ENCODE measurements at regions not wholly inside any gene's neighbourhood (a gene's known extent, or its start where the extent isn't known, plus 50 kb on each side); places are given as distances from the start of the nearest gene placed in this dataset.

DNA sequence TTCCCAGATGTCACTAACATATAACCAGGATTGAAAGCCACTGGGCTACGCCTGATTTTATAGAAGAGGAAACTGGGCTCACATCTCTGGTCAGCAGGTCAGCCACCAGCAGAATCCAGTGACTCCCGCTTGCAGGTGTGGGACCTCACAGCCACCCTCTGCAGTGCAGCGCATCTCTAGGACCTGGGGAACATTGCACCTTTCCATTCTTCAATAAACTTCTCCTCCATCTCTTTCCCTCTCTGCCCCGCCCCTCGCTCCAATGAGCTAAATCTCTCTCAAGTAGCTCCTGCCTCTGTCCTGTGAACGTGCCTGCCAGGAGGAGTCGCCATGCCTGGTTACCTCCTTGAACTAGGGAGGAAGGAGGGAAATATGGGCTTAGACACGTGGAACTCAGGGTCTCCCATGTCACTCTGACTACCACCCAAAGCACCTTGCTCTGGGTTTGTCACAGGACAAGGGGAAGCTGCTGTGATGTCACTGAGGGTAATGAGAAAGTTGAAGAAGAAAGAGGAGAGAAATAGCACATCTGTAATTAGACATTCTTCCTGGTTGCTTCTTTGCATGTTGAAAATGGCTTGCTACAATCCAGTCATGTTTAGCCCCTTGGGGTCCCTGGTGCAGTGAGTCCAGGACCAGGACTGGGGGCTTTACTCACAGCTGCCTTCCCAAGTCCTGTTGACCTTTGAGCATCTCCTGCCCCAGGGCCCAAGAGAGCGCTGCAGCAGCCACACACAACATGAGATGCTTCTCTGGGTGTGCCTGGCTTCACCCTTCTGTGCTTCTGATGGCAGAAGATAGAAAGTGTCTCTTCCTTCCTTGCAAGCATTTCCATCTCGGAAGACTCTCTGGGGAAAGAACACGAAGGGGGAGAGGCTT is 469.4 kb downstream of the PREX1 start:
- DNase-seq (ENCODE audit: low read depth): no peak

DNA sequence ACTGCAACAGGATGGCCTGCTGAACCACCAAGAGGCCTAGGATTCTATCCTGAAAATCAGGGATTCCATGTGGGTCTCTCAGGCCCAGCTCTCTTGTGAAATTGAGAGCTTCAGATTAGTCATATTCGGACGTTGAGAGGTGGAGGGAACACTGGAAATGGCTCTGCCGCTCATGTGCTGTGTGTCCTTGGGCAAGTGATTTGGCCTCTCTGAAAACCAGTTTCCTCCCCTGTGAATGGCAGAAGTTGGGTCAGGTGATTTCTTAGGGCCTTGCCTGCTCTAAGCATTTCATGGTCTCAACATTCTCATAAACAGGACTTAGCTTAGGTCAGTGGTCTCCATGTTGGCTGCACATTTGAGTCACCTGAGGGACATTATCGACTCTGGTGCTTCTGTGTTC is 470.1 kb downstream of the PREX1 start:
- no peak for DNase-seq (ENCODE audit: low read depth)

DNA sequence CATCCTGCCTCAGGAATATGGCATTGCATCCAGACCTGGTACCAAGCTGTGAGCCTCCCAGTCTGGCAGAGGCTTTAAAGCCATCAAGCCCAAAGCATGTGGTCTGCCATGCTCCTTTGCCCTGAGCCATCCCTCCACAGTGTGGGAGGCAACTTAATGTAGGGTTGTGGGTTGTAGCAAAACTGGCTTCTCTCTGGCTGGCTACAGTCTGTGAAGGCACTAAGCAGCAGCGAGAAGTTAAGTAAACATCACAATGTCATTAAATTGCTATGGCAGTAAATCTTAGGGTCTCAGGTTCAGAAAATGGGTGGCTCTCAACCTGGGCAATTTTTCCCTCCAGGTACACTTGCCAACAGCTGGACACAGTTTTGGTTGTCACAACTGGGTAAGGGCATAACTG is 472.9 kb downstream of the PREX1 start:
- DNase-seq (ENCODE audit: low read depth): no peak

DNA sequence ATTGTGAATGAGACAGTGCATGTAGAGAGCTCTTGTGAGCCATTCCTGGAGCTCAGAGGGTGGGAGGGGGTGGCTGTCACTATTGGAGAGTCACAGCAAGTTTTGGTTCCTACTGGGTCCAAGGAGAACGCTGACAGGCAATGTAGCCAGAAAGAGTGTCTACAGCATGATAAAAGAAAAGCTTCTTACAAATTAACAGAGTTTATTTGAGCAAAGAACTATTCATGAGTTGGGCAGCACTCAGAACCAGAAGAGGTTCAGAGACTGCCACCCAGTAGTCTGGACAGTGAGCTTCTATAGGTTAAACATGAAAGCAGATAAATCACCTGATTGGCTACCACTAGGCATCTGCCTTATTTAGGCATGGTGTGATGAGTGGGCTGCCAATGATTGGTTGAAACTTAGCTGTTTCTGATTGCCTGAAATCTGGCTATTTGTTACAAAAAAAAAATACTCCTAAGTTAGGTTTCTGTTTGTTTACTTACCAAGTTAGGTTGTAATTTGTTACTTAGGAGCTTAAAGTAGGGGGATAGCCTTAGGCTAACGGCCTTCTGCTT is 473.4 kb downstream of the PREX1 start:
- DNase-seq (ENCODE audit: low read depth): no peak

DNA sequence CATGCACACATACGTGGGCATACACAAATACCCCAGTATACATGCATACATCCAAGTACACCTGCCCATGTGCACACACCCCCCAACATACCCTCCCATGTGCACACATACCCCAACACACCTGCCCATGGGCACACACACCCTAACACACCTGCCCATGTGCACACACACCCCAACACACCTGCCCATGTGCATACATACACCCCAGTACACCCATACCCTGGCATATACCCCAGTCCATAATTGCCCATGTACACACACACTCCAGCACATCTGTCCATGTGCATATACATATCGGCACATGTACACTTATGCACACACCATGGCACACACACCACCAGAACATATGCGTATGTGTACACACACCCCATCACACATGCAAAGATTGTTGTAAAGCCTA is 475.2 kb downstream of the PREX1 start:
- DNase-seq (ENCODE audit: low read depth): no peak

DNA sequence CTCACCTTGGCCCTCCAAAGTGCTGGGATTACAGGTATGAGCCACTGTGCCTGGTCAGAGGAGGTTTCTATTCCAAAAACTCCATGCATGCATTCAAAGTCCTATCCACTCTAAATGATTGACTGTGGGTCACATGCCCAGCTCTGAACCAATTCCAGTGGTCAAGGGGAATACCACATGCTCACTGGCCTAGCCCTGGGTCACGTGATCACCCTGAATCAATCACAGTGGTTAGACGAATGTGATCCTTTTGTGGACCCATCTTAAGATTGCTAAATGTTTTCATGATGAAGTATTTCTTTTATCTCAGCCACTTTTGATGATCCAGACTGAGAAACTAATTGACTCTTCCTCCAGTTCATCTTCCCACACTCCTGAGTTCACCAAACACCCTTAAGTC is 475.8 kb downstream of the PREX1 start:
- DNase-seq (ENCODE audit: low read depth): no peak

DNA sequence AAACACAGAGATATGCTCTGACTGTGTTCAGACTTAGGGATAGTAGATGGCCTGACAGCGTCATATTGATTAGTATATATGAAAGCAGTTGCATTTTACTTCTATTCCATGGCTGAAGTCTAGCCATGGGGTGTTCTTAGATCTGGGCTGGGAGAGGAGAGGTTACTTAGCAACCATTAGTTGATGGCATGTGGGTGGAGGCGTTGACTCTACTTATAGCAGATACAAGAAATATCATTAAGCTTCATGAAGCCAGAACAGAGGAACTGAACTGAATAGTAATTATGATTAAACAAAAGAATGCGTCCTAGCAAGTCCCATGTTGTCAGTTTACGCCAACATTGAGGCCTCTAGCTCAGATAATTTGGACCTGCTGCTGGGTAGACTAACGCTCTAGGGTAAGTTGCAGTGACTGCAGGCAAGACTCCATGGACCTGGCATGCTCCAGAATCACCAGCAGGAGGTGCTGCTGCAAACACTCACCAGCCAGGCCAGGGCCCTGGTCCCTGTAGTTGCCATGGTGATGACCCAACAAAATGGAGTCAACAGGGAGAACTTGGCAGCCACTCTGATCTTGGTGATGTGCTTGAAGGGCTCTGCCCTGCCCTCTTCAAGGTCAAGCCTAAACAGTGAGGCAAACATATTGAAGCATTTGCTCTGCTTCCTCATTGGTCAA is 477.3 kb downstream of the PREX1 start:
- no peak for DNase-seq (ENCODE audit: low read depth)

DNA sequence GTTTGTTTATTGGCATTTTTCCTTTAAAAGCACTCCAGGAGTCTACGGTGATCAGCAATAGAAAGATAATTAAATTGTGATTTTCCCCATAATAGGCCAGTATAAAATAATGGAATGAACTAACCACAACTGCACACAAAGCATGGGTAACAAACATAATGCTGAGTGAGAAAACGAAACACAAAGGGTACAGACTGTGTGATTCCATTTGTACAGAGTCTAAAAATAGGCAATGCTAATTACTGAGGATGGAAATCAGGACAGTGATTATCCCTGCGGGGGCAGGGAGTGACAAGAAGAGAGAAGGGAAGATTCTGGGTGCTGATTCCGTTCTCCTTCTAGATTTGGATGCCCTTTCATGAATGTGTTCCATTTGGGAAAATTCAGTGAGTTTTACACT is 478.1 kb downstream of the PREX1 start:
- DNase-seq (ENCODE audit: low read depth): no peak

DNA sequence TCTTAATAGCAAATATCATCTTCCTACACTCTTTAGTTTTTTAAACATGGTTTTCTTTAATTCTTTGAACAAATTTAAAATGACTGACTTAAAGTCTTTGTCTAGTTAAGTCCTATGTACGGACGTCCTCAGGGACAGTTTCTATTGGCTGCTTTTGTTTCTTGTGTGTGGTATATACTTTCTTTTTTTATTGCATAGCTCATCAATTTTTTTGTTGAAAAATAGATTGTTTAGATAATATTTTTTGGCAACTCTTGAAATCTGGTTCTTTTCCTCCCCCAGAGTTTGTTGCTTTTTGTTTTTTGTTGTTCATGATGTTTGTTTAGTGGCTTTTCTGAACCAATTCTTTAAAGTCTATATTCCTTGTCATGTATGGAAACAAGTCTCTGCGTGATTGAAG is 479.8 kb downstream of the PREX1 start:
- DNase-seq (ENCODE audit: low read depth): no peak

DNA sequence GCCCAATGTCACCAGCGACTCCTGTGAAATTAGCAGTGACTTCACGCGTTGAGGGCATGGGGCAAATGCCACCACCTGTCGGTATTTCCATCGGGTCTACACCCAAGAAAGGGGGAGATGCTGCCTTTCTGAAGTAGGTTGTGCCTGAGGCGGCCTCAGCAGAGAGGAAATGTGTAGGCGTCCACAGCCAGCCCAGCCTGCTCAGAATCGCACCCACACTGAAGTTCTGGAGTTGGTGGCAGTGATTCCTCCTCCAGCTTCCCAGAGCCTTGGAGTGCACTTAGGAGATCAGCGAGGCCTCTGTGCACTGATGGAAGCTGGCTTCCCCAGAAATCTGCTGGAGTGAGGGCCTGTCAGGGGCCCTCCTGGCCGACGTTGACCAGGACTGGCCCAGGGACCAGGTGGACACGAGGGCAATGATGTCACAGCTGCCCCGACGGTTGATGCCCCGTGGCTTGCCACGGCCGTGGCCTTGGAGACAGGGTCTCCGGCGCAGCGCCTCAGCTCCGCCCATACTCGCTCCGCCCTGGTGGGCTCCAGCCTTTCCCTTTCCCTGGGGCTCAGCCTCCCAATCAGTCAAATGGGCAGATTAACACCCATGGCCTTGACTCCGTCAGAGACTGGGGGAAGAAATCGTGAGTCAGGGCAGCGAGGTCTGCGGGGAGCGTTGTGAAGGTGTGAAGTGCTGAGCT is 484.8 kb downstream of the PREX1 start:
- no peak for DNase-seq (ENCODE audit: low read depth)

DNA sequence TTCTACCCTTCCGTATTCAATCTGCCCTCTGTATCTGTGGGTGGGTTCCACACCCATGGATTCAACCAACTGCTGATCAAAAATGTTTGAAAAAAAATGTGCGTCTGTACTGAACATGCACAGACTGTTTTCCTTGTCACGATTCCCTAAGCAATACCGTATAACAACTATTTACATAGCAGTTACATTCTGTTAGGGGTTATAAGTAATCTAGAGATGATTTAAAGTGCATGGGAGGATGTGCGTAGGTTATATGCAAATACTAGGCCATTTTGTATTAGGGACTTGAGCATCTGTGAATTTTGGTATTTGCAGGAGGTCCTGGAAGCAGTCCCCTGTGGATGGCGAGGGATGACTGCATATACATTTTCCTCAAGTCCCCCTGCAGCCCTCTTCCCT is 486.9 kb downstream of the PREX1 start:
- DNase-seq (ENCODE audit: low read depth): no peak

DNA sequence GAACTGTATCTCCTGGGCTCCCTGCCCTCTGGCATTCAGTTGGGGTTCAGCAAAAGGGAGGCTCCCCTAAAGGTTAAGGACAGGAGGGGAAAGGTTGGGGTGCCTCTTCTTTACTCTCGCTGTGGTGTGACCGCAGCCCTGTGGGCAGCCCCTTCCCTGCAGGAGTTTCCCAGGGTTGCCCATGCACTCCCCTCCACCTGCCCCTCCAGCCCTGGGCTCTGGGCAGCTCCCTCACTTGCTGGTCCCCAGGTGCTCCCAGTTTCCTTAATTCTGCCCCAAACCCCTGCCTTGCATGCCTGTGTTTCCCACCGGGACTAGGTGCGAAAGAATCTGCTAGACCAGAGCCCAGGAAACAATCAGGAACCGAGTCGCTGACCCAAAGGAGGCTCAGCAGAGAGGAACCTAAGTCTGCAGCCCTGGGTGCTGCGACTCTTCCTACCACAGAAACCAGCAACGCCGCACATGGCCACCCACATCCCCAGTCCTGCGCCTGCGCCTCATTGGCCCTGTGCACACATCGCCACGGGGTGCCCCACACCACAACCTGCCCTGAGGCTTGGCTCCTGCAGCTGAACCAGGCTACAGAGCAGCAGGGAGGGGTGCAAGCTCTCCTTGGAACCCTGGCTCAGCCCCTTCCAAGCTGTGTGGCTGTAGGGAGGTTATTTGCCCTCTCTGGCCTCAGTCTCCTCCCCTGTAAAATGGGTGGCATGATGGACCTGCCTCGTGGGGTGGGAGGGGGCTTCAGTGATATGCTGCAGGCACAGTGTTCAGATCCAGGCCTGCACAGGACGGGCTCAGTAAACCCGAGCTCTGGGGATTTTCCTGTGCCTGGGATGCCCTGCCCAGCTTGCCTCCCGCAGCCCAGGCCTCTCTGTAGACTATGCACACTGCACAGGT is 487.6 kb downstream of the PREX1 start:
- DNase-seq (ENCODE audit: low read depth): no peak

DNA sequence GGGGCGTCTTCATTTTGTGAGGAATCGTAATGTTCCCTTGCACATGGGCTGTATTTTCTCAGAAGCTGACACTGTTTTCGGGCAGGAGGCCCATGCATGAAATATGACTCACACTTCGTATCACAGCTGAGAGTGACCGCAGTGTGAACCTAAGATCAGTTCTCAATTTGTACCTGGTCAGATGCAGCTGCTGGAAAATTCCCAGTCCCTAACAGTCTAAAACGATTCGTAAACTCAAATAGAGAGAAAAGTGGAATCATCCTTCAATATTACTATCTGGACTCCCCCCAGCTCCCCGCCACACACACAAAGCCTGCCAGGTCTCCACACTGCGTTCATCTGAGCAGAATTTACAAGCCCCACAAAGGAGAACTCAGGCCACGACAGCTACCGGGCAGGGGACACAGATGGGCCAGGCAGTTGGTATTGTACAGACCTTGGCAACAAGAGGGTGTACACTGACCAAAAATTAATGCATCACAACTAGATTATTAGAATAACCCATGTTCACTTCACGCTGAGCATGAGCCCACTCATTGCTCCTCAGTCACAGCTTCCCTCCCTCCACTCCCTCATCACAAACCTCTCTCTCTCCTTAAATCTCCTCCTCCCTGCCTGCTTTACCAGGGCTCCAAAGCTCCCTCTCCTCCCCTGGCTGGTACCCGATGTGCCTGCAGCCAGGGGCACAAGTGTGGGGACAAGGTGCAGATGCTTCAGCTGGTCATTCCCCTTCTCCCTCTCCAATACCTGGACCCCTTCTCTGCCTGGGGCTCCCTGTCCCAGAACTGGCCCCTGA is 488.4 kb downstream of the PREX1 start:
- DNase-seq (ENCODE audit: low read depth): no peak

DNA sequence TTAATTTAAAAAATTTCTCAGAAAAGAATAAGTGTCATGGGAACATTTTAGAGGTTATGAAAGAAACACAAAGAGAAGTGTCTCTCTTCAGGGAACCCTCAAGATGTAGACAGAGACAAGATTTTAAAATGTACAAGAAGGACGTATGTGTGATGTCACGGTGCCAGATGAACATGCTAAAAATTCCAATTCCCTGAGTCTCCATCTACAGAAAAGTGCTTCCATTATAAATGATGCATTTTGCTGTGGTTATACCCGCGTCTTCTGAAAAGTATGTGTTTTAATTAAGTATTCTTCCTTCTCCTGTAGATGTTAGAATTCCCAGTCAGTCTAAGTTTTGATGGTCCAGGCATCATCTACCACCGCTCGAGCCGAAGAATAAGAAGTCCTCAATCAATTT is 489.1 kb downstream of the PREX1 start:
- DNase-seq (ENCODE audit: low read depth): no peak

DNA sequence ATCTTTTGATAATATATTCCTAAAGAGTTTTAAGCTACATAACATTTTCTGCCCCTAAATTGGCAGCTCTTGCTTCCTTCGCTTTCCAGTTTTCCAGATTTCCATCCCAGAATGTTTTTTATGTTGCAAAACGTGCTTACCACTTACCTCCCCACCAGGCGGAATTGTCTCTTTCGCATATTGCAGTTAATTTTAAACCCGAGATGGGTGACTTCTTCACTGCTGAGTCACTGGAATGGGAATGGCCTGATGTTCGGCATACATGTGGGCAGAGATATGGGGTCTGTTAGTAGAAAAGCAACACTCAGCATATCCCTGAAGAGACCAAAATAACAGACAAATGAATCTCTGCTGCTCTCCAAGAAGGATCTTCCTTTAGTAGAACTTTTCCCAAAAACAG is 491.2 kb downstream of the PREX1 start:
- DNase-seq (ENCODE audit: low read depth): no peak

DNA sequence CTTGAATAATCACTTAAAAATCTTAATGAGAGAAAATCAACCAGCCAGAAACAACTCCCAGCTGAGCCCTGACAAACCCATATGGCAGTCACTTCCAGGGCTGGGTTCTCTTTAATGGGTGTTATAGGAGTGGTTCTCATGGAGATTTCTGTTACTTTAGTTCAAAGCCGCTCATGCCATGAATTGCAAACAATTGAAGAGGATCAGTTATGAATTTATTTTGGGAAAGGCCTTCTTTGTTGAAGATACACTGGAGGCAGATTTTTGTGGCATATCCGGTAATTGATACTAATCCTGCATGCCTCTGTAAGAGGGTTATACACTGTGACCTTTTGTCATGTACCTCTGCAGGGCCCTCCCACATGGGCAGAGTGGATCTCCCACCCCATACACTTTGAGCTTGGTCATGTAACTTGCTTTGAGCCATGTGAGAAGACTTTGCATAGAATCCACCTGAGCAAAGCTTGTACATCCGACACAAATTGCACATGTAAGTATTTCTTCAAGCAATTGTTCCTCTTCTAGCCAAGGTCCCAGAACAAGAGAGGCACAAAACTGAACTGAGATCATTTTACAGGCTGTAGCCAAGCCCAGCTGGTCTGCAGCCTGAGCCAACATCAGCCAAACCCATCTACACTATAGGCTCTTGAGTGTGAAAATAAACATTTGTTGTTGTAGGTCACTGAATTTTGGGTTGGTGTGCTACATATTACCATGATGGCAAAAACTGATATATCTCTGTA is 492.3 kb downstream of the PREX1 start:
- DNase-seq (ENCODE audit: low read depth): no peak

DNA sequence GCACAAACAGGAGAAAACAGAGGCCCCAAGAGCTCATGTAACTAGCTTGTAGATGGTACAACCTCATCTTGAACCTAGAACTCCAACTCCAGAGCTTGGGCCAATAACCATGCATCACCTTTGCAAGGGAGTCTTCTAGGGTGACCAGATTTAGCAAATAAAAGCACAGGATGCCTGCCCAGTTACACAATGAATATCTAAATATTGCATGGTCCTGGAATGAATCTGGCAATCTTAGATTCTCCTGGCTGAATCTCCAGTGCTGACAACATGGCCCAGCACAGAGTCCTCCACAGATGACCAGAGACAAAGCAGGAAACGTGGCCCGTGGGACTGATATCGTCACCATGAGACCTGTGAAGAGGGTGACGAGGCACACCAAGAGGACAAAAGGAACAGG is 494.1 kb downstream of the PREX1 start:
- no peak for DNase-seq (ENCODE audit: low read depth)

DNA sequence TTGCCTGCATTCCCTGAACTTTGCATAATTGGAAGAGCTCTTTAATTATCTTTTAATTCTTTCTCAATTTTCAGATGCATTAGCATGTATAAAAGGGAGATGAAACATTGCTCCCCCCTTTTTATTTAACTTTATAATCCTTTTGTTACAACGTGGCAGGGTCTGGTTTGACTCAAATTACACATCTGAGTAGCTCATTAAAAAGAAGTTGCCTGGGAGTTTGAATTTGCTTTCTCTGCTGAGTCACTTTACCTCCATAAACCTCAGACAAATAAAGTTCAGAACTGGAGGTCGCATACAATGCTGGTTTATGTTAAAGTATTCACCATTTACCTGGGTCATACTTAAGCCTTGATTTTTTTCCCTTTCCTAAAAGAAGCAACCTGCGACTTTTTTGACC is 495.2 kb downstream of the PREX1 start:
- no peak for DNase-seq (ENCODE audit: low read depth)

DNA sequence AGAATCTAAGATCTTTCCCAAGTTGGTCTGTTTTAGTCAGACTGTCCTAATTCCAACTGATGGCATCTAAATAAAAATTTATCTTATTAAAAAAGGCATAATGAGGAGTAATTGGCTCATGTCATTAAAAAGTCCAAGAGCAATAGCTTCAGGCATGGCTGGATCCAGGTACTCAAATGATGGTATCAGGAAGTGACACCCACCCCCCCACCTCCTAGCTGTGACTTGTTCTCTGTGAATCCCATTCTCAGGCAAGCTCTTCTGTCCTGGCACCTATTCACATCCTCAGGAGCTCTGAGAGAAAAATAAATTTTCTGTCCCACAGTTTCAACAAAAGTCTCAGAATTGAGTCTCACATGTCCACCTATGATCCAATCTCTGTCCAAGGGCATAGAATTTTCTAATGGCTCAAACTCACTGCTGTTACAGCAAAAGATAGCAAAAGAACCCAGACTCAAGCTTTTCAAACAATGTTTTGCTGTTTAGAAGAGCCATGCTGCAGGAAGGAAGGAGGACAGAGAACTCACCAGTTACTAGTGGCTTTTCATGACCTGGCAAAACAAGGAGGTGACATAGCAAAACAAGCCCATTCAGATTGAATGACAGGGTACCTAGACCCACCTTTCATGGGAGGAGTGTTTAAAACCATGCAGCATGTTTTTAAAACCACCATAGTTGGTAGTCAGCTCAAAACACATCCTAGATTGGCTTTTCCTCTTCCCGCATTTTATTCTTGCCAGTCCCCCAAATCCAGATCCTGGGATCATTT is 496.1 kb downstream of the PREX1 start:
- DNase-seq (ENCODE audit: low read depth): no peak
